GM21786 (cell line): ENCODE measurements at regions not wholly inside any gene's neighbourhood (a gene's known extent, or its start where the extent isn't known, plus 50 kb on each side); places are given as distances from the start of the nearest gene placed in this dataset.
"Not testable (repeated sequence)": the region's sequence is repeated elsewhere in the genome, so short reads cannot be mapped to it uniquely, and the experiment has no call there.

Experiments
- ATAC-seq: cut with Tn5 transposase; IDR thresholded peaks from one replicate; pipeline ENCODE4 v1.9.1; 2021; ENCODE audit not compliant: unreplicated experiment

GRCh38 chr16:18157854-18158253 lies 178.7 kb downstream of the NPIPA8 start:
- not testable (repeated sequence) for ATAC-seq

- not testable (repeated sequence) for ATAC-seq
These were observed 183.7 kb downstream of the NPIPA8 start for GRCh38 chr16:18152832-18153231.

- ATAC-seq = not testable (repeated sequence)
These were observed 188.4 kb downstream of the NPIPA8 start for GRCh38 chr16:18148132-18148531.

GRCh38 chr16:18146601-18147142 lies 189.9 kb downstream of the NPIPA8 start:
- not testable (repeated sequence) for ATAC-seq

- ATAC-seq = not testable (repeated sequence)
These were observed 194.5 kb downstream of the NPIPA8 start for GRCh38 chr16:18142066-18142465.

- not testable (repeated sequence) for ATAC-seq
These were observed 200.2 kb downstream of the NPIPA8 start for GRCh38 chr16:18136288-18136687.

GRCh38 chr16:18135024-18135423 lies 201.5 kb downstream of the NPIPA8 start:
- ATAC-seq = not testable (repeated sequence)

- not testable (repeated sequence) for ATAC-seq
These were observed 204.9 kb downstream of the NPIPA8 start for GRCh38 chr16:18131587-18131986.

- not testable (repeated sequence) for ATAC-seq
These were observed 205.9 kb downstream of the NPIPA8 start for GRCh38 chr16:18130478-18131120.

GRCh38 chr16:18127033-18127432 lies 209.5 kb downstream of the NPIPA8 start:
- not testable (repeated sequence) for ATAC-seq

- not testable (repeated sequence) for ATAC-seq
These were observed 217.4 kb downstream of the NPIPA8 start for GRCh38 chr16:18119092-18119491.

GRCh38 chr16:18118684-18119083 lies 217.9 kb downstream of the NPIPA8 start:
- ATAC-seq = not testable (repeated sequence)

GRCh38 chr16:18118071-18118470 lies 218.5 kb downstream of the NPIPA8 start:
- ATAC-seq = not testable (repeated sequence)

- ATAC-seq = not testable (repeated sequence)
These were observed 232.1 kb downstream of the NPIPA8 start for GRCh38 chr16:18104412-18104811.

- ATAC-seq = not testable (repeated sequence)
These were observed 235.5 kb downstream of the NPIPA8 start for GRCh38 chr16:18101077-18101476.

GRCh38 chr16:18092605-18093004 lies 243.9 kb downstream of the NPIPA8 start:
- not testable (repeated sequence) for ATAC-seq

GRCh38 chr16:18080658-18081363 lies 255.7 kb downstream of the NPIPA8 start:
- not testable (repeated sequence) for ATAC-seq

- not testable (repeated sequence) for ATAC-seq
These were observed 258.6 kb downstream of the NPIPA8 start for GRCh38 chr16:18077910-18078309.

GRCh38 chr16:18072161-18072560 lies 264.4 kb downstream of the NPIPA8 start:
- no peak for ATAC-seq

GRCh38 chr16:18069683-18070082 lies 266.9 kb downstream of the NPIPA8 start:
- no peak for ATAC-seq

- ATAC-seq = no peak
These were observed 268.1 kb downstream of the NPIPA8 start for GRCh38 chr16:18068477-18068876.

GRCh38 chr16:18062713-18063112 lies 273.8 kb downstream of the NPIPA8 start:
- ATAC-seq = no peak
